NOMO-1 treated with DMSO at 0.1 percent for 48 hours (cell line): ENCODE measurements at regions not wholly inside any gene's neighbourhood (a gene's known extent, or its start where the extent isn't known, plus 50 kb on each side); places are given as distances from the start of the nearest gene placed in this dataset.
A peak's percentile ranks its signal among the peaks of the same experiment; 100 is the strongest.
"Not testable (repeated sequence)": the region's sequence is repeated elsewhere in the genome, so short reads cannot be mapped to it uniquely, and the experiment has no call there.

Source experiments
- DNase-seq: peaks from one replicate; lab custom pipeline; 2025; ENCODE audit not compliant: unreplicated experiment; lab: John Stamatoyannopoulos, UW

DNA sequence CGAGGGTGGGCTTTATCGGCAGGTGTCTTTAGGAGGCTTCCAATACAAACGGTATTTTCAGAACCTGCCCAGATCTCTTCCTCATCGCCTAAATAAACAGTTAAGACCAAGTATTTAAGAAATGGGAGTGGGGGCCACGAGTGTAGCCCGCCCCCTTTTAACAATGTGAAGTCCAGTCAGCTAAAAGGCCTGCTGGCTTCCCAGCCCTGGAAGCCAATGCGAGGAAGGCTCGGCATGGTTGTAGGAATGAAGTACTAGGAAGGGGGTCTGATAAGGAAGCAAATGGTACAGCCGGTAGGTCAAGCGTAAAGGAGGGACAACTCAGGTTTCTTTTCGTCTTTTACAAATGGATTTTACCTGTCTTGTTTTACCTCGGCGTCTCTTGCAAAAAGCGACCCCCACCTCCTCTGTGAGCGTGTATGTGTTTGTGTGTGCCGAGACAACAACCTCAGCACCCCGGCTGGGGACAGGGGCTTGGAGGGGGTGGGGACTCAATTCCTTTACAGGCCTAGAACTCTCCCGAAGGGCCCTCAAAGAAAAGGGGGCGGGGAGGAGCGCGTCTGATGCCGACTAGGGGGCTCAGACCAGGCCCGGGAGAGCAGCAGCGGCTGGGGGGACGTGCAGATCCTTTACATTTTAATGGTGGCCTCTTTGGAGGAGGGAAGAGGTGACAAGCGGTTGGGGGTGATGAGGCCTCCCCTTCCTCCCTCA is 147.6 kb downstream of the GPR85 start:
- no peak for DNase-seq

DNA sequence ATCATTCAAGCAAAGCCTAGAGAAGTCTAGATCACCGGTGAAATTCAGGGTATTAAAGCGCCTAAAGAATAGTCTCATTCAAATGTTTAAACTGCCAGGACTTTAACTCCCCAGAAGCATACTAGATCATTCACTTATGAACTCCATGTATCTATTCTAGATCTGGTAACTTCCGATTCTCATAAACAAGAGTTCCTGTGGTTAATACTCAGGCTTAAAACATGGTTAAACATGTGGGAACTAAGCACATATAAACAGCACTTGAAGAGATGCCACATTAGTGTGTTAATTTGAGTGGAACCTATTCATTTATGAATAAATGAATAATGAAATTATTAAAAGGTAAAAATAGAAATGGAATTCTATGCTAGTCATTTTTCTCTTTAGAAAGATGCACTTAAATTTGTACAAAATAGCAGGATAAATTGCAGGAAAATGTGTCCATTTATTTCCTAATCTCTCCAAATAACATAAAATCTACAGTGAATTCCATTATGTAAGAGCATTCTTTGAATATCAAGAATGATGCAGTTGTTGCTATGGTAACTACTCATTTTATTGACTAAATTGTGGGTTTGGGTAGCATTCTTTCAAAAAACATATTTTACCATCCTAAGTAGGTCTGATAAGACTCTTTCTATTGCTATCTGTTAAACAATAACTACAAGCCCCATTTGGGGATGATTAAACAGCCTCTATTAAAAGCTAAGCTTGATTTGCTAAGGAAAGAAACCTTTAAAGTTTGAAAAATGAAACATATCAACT is 147.6 kb upstream of the TMEM168 start:
- peak; percentile 0 for DNase-seq

DNA sequence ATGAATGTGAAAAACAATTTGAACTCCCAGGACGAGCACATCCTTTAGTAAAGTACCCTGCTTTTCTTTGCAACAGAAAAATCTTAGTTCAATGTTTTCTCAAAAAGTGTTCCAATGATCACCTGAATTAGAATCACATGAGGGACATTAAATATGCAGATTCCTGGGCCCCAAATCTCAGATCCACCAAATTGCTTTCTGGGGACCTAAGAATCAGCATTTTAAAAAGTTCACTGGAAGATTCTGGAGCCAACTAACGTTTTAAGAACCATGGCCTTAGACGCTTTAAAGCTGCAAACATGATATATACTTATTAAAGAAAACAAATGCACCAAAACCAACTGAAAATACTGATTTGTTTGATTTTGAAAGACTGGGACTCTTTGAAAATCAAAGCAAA is 143.4 kb upstream of the TMEM168 start:
- no peak for DNase-seq

DNA sequence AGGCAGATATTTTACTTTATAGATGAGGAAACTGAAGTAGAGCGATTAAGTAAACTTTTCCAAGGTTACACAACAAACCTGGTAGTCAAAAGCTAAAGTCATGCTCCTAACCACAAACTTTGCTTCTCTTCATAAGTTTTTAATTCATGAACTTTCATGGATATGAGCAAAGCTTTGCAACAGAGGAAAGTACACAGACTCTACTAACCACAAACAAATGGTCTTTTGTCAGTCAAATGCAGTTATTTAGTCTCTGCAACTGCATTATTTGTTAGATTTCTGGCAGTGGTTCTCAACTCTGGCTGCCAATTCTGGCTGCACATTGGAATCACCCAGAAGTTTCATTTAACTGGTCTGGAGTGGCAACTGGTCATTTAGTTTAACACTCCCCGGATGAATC is 140.6 kb upstream of the TMEM168 start:
- peak; percentile 62 for DNase-seq

DNA sequence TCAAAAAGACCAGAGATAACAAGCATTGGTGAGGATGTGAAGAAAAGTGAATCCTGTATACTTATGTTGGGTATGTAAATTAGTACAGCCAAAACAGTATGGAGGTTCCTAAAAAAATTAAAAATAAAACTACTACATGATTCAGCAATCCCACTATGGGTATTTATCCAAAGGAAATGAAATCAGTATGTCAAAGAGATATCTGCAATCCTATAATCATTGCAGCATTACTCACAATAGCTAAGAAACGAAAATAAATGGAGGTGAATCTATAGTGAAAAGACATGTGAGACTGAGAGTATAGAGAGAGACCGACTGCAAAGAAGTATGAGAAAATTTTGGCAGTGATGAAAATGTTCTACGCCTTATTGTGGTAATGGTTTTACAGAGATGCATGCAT is 139.2 kb upstream of the TMEM168 start:
- DNase-seq: no peak

DNA sequence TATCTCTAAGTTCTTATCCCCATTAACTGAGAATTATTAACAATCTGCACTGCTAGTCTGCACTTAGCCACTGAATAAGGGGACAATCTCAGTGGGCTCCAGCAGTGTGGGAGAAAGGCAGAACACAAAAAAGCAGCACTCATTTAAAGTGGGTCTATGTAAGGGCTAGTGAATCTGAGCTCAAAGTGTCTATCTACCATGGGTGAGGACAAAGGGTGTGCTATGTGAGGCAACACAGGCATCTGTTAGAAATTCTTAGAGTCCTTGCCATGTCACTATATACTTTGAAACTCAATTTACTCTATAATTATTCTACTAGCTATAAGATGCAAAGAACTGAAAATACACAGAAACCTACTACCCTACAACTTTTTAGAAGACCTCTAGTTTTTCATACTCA is 135.8 kb upstream of the TMEM168 start:
- DNase-seq: no peak

DNA sequence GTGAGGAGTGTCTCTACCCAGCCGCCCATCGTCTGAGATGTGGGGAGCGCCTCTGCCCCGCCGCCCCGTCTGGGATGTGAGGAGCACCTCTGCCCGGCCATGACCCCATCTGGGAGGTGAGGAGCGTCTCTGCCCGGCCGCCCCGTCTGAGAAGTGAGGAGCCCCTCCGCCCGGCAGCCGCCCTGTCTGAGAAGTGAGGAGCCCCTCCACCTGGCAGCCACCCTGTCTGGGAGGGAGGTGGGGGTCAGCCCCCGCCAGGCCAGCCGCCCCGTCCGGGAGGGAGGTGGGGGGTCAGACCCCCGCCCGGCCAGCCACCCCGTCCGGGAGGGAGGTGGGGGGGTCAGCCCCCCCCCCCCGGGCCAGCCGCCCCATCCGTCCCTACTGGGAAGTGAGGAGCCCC is 132.4 kb upstream of the TMEM168 start:
- not testable (repeated sequence) for DNase-seq

DNA sequence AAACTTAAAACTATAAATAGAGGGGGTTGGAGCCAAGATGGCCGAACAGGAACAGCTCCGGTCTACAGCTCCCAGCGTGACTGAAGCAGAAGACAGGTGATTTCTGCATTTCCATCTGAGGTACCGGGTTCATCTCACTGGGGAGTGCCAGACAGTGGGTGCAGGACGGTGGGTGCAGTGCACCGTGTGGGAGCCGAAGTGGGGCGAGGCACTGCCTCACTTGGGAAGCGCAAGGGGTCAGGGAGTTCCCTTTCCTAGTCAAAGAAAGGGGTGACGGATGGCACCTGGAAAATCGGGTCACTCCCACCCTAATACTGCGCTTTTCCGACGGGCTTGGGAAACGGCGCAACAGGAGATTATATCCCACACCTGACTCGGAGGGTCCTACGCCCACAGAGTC is 126.2 kb upstream of the TMEM168 start:
- not testable (repeated sequence) for DNase-seq

DNA sequence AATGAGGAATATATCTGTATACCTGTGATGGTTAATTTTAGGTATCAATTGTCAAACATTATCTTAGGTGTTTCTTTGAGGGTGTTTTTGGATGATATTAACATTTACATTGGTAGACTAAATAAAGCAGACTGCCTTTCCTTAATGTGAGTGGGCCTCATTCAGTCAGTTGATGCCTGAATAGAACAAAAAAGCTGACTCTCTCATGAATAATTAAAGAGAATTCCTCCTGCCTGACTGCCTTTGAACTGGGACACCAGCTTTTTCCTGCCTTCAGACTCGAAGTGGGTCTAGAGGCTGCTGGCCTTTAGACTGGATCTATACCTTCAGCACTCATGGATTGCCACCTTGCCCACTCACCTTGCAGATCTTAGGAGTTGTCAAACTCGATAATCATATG is 117.9 kb upstream of the TMEM168 start:
- no peak for DNase-seq

DNA sequence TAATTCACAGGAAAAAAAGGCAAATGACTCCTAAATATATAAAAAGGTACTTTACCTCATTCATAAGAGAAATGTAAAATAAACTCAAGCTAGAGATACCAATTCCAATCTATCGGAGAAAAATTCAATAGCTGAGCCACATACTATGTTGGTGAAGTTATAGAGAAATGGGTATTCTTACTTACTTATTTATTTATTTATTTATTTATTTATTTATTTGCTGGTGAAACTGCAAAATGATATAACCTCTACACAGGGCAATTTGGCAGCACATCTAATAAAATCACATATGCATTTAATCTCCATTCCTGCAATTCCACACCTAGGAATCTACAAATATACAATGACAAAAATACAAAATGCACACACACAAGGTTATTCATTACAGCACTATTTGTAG is 117.5 kb upstream of the TMEM168 start:
- DNase-seq: no peak

DNA sequence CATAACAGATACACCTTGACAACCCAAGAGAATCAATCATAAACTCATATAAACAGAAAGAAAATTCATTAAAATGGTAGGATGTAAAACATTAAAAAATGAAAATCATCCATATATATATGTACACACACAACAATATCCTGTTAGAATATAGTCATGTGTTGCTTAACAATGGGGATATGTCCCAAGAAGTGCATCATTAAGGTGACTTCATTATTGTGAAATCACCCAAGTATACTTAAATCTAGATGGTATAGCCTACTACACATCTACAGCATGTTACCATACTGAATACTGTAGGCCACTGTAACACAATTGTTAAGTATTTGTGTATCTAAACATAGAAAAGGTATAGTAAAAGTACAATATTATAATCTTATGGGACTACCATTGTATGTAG is 115.8 kb upstream of the TMEM168 start:
- DNase-seq: no peak

DNA sequence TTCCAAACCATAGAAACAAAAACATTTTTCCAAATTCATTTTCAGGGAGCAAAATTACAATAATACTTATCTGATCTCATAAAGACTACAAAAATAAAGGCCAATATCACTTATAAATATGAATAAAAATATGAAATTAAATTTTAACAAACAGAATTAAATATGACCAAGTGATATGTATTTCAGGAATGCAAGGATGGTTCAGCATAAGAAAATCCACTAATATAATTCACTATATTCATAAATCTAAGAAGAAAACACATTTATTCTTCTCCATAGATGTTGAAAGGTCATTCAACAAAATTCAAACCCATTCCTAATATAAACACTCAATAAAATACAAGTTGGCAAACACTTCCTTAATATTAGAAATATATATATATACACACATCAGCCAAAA is 115.2 kb upstream of the TMEM168 start:
- DNase-seq: no peak

DNA sequence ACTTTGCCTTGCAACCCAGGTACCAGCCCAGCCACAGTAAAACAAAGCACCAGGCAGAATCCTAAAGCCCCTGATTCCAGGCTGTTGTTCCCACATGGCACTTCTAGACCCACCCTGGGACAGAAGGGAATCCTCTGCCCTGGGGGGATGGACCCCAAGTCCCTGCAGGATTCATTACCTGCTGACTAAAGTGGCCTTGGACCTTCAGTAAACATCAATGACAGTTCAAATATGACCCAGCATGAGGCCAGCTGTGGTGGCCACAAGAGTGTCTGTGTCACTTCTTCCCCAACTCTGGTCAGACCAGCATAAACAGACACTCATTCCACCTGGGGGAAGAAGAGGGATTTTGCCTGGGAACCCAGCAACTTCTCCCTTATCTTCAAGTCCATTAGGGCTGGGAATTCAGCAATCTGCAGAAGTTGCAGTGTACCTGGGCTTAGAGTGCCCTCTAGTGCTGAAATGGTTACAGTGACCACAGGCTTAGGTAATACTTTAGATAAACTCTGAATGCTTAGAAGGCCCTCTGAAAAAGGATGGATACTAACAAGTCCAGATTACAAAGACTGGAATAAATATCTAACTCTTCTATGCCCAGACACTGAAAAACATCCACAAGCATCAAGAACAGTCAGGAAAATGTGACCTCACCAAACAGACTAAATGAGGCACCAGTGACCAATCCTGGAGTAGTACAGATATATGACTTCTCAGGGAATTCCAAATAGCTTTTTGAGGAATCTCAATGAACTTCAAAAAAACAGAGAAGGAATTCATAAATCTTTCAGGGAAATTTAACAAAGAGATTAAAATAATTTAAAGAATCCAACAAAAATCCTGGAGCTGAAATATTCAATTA is 108.5 kb upstream of the TMEM168 start:
- DNase-seq: peak; percentile 19

DNA sequence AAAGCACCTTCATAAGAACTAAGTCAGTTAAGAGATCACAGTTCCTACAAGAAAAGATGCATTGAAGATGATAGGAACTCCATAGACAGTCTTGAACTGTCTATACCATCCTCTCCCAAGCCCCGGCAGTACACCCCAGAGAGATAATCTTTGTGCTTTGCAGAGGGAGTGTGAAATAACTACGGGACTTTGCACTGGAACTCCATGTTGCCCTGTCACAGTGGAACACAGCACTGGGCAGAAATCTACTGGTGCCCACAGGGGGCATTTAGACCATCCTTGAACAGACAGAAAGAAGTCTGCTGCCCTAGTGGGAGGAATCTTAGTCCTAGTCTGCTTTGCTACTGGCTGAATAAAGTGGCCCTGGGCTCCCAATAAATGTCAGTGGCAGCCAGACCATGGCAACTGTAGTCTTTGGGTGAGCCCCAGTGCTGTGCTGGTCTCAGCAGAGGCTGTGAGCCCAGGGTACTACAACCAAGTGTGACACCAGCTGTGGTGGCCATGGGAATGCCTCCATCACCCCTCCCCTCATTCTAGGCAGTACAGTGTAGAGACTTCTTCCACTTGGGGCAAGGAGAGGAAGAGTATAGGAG is 107.7 kb upstream of the TMEM168 start:
- no peak for DNase-seq

DNA sequence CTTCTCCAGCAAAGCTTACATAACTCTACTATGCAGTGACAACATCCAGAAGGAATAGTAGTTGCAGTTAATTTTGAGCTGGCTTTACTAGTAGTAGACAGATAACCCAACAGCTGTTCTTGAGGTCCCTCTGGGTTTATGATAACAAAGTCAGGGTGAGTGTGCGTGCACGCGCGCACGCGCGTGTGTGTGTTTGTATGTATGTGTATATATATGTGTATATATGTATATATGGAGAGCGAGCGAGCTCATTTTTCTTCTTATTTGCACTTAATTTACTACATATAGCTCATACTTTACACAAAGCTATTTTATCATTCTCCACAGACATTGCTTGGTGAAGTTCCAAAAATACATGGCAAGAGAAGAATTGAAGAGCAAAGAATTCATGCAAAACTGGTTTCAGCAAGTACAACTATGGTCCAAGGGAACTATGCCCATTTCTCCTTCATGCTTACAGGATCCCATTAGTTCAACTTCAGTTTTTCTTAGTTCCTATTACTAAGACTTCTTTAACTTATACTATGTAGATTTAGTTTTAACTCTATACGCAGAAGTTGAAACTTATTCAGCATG is 105.9 kb upstream of the TMEM168 start:
- no peak for DNase-seq

DNA sequence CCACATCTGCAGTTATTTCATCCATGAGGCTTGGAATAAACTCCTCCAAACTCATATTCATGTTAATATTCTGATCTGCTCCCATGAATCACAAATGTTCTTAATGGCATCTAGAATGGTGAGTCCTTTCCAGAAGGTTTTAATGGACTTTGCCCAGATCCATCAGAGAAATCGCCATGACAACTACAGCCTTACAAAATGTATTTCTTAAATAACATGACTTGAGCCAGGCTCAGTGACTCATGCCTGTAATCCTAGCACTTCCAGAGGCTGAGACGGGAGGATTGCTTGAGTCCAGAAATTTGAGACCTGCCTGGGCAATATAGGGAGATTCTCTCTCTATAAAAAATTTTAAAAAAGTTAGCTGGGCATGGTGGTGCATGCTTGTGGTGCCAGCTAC is 102.1 kb upstream of the TMEM168 start:
- DNase-seq: no peak

DNA sequence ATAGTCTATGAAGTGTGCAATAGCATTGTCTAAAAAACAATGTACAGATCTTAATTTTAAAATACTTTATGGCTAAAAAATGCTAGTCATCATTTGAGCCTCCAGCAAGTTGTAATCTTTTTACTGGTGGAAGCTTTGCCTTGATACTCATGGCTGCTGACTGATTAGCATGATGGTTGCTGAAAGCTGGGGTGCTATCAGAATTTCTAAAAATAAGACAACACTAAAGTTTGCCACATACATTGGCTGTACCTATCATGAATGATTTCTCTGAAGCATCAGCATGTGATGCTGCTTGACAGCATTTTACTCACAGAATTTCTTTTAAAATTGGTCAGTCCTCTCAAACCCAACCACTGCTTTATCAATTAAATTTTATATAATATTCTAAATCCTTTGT is 101.5 kb upstream of the TMEM168 start:
- no peak for DNase-seq

DNA sequence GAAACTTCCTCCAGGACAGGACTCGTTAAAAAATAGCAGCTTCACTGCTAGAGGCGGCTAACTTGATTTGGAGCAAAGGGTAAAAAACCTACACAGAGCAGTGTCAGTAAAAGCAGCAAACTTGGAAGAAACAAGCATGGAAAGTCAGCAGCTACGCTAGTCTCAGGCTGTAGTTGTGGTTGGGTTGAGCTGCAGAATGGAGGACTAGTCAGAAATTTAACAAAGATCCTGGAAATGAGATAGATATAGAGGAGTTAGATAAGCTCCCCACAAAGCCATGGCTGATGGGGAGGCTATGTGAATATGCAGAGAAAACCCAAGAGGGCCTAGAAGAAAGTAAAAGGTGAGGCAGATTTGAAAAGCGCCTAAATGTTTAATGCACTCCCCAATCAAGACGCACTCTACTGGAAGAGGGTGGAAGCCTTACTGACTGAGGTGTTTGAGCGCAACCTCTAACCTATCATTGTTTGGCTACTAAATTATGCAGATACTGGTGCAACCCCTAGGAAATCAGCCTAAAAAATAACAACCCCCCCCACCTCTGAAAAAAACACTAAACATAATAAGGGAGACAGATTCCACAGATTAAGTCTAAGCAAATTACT is 99.7 kb upstream of the TMEM168 start:
- DNase-seq: no peak

DNA sequence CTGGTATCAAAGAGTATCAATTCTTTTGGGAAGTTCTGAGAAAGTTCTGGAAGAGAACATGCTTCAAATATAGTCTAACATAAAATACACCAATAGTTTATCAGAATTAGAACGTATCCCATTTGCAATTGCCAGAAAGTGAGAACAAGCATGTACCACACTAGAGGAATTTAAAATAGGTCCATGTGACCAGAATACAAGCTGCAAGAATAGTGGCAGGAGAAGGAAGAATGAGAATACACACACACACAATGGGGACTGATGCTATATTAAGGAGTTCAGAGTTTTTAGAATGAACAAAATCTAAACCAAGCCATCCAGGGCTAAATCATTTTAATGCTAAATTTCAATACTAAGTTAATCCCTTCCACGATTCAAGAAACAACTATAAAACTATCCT is 99.1 kb upstream of the TMEM168 start:
- no peak for DNase-seq

DNA sequence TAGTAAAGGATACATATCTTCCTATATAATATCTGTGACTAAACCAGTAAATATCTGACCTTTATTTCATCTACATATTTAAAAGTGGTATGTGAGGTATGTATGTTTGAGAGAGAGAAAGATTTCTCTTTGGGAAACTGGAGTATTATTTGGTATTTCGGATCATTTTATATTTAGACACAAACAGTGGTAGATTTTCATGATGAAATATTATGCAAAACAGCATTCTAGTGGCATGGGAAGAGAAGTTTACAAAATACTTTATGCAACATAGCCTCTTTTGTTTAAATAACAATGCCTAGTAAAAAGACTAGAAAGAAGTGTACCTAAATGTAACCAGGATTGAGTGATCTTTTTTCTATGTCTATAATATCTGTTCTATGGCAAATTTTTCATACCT is 98.6 kb upstream of the TMEM168 start:
- DNase-seq: no peak

DNA sequence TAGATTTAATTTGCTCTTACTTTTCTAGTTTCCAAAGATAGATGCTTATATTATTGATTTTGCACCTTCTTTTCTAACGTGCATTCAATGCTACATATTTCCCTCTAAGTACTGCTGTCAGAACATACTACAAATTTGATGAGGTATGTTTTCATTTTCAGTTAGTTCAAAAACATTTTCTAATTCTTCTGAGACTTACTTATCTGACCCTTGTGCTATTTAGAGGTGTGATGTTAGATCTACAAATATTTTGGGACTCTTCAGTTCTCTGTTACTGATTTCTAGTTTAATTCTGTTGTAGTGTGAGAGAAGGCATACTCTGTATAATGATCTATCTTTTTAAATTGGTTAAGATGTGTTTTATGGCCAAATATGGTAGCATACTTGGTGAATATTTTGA is 97.8 kb upstream of the TMEM168 start:
- no peak for DNase-seq
